Omental fat pad (tissue), 3 donors: ENCODE measurements at regions not wholly inside any gene's neighbourhood (a gene's known extent, or its start where the extent isn't known, plus 50 kb on each side); places are given as distances from the start of the nearest gene placed in this dataset.

Experiments used
- ATAC-seq: fragments of 150-250 bp; one replicate; pipeline ENCODE4 v1.9.1; 2016; ENCODE audit warnings: mild to moderate bottlenecking, moderate library complexity; ENCODE audit not compliant: low FRiP score
- DNase-seq: peaks from one replicate; pipeline ENCODE4 v3.0.0-alpha.2; 2019; ENCODE audit warnings: low spot score
- TF ChIP-seq, protein P1 (sequence below), 3 donors: fragments of 450-650 bp; IDR thresholded peaks; one replicate each; pipeline ENCODE4 v1.5.1; 2016 to 2017; ENCODE audit warnings: antibody characterized with exemption in 3 of 3, mild to moderate bottlenecking in 3 of 3, moderate library complexity in 2 of 3

DNA sequence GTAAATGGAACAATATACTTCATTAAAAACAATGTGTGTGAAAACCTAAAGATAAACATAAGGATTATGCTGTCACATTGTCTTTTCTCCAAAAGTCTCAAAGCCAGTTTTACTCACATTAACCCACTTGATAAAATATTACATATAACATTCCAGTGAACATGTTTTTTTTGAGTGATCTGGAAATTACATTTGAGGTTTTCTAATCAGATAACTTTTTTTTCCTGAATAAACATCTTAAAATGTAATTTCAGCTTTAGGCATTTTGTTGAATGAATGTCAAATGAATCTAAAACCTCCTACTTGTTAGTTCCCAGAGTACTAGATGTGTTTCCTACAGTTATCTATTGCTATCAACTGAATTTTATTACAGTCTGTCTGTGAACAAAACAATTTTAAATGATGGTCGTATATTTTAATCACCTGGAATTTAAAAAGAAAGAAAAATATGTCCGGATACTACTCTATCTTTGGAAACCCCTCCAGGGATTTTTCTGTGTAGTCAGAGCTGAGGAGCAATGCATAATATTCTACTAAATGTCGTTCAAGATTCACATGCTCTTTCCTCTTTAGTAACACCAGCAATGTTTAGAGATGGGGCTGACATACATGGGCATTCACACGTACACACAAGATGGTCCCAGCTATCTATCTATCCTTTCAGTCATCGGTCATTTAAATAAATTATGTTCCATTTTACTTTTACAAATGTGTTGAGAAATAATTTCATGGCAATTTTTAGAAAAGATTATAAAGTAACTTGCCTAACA lies 283.9 kb downstream of the KLF12 start:
- ATAC-seq = no peak
- TF ChIP-seq, protein P1, sequence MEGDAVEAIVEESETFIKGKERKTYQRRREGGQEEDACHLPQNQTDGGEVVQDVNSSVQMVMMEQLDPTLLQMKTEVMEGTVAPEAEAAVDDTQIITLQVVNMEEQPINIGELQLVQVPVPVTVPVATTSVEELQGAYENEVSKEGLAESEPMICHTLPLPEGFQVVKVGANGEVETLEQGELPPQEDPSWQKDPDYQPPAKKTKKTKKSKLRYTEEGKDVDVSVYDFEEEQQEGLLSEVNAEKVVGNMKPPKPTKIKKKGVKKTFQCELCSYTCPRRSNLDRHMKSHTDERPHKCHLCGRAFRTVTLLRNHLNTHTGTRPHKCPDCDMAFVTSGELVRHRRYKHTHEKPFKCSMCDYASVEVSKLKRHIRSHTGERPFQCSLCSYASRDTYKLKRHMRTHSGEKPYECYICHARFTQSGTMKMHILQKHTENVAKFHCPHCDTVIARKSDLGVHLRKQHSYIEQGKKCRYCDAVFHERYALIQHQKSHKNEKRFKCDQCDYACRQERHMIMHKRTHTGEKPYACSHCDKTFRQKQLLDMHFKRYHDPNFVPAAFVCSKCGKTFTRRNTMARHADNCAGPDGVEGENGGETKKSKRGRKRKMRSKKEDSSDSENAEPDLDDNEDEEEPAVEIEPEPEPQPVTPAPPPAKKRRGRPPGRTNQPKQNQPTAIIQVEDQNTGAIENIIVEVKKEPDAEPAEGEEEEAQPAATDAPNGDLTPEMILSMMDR (IDR thresholded peaks at IDR 0.05) = no peak

DNA sequence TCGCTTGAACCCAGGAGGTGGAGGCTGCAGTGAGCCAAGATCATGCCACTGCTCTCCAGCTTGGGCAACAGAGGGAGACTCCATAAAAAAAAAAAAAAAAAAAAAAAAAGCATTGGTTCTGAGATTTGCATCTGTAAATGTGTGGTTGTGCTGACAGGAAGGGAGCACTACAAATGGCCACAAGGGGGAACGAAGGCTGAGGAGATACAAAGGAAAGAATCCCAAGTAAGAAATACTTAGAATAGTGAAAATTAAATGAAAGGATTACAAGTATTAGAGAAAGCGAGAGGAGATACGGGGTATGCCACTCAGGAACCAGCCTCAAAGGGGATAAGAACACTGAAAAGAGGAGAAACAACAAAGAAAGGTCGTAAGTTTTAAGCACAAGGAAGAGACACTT lies 284.9 kb downstream of the KLF12 start:
- TF ChIP-seq, protein P1 (IDR thresholded peaks at IDR 0.05) = no peak
- no peak for ATAC-seq
- DNase-seq = no peak

More for the DNA sequence above, 283.9 kb downstream of the KLF12 start:
- DNase-seq = no peak

DNA sequence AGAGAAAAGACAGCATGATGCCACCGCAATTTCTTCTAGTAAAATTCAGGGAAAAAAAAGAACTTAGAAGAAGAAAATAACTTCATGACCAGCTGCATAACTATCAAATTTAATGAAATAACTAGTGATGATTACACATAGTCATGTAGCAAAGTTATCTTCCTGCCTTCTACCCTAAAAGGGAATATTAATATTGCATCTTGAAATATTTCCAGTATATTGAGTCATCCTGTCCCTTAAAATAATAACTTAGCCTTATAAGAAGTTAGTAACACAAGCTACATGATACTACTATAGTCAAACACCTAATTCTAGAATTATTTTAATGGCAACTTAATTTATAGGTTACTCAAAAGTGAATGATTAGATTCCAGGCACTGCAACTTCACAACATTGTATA lies 289.2 kb downstream of the KLF12 start:
- ATAC-seq (no peak), DNase-seq (no peak)
- TF ChIP-seq, protein P1 (IDR thresholded peaks at IDR 0.05) = no peak

DNA sequence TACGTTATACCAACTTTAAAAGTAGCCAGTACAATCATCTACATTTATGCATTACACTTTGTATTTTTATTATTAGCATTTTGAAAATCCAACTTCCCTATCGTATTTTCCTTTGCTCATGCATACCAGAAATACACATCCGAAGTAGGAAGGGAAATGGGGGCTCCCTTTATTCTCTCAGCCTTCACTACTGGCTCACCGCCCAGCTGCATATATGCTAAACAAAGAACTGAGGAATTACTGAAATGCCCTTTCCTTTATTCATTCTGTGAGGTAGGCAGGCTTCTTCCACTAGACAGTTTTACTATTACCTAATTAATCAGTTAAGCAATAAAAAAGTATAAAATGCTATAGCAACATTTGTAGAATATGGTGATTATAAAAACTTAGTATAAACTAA lies 291.6 kb downstream of the KLF12 start:
- TF ChIP-seq, protein P1 (IDR thresholded peaks at IDR 0.05) = no peak
- ATAC-seq (no peak), DNase-seq (no peak)

DNA sequence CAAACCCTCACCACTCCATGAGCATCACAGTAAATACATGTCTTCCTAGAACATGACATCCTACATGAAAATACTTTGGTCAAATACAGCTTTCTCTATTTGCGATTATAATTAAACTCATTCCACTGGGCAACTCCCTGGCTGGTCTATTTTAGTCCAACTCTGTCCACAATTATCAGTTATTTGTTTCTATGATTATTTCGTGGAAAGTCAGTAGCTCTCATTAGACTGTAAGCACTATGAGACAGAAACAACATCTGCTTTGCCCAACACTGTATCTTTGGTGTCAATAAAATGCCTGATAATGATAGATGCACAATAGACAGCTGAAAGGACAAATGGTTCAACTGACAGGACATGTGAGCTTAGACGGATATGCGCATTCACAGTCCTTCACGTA lies 292.0 kb downstream of the KLF12 start:
- DNase-seq (no peak), ATAC-seq (no peak)
- TF ChIP-seq, protein P1 (IDR thresholded peaks at IDR 0.05) = no peak

DNA sequence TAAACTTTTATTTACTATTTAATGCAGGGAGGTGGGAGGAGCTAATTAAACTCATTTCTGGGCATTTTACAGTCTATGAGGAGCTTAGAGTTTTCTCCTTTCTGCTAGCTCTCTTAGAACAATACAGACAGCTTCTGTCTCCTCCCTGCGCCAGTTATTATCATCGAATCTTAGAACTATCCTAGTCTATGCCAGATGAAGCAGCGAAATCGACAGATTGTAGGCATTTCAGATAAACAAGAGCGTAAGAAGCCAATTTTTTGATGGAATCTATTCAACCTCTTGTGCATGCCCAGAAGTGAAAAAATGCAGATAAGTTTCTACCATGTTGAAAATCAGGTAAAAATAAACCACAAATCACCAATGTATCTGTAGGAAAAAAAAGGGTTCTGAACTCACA lies 297.1 kb downstream of the KLF12 start:
- no peak for ATAC-seq
- TF ChIP-seq, protein P1 (IDR thresholded peaks at IDR 0.05) = no peak
- DNase-seq = no peak

DNA sequence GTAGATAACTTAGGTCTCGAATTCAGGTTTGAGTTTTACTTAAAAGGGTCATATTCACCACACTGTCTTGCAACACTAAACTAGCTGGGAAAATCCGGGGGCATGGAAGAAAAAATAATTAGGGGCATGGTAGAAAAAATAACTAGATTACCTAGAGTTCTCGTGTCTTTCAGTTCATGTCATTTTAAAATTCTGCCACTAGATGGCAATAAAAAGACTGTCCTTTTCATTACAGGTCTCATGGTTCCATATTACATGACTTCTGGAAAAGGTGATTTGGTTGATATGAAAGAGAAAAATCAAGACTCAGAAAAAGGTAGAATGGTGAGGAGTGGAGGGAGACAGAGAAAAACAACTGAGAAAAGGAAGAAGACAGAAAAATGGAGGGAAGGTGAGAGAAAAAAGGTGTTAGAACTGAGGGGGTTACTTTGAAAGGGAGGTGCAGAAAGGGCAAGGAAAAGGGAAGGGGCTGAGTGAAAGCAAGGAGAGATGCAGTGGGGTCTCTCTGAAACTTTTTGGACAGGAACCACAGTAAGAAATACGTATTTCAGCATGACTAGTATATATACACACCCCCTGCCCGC lies 299.0 kb downstream of the KLF12 start:
- TF ChIP-seq, protein P1 (IDR thresholded peaks at IDR 0.05) = no peak
- ATAC-seq = no peak
- DNase-seq = no peak
